ENCODE measurements at regions not wholly inside any gene's neighbourhood (a gene's known extent, or its start where the extent isn't known, plus 50 kb on each side); places are given as distances from the start of the nearest gene placed in this dataset.

DNA sequence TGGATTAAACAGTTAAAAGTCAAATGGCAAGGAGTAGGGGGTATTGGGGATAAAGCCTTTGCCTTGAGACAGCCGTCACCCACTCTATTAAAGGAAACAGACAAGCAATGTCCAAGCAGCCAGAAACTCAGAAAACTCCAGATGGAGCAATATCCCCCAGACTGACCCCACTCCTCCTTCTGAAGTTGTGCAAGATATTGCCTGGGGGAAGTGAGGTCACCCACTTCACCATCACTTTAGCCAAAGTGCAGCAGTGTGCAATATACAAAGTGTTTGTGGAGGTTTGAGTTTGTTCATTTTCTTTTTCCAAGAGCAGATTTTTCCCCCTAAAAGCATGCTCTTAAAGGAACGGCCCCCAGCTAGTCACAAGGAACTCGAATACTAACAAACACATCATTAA lies 125.1 kb downstream of the ETS2 start:
- no peaks in the 10 kb centered on the region for H3K79me2 ChIP-seq (ENCODE audit: insufficient read depth, low read length)
- no peak overlapping the region for H2AFZ ChIP-seq (ENCODE audit: low read length)
- H2BK5ac ChIP-seq (ENCODE audit: insufficient read length, low read length) = no peak overlapping the region
- H3K4me2 ChIP-seq (ENCODE audit: insufficient read depth, insufficient read length, low read length) = no peak overlapping the region
- H2BK20ac ChIP-seq (ENCODE audit: low read depth, low read length, poor library complexity, severe bottlenecking) = no peak overlapping the region
- no CpG with 5 or more reads among the region's 3 CpGs for WGBS (ENCODE audit: extremely low coverage, insufficient read length, low lambda C conversion rate)
- H3K14ac ChIP-seq (ENCODE audit: insufficient read depth, low read length) = no peak overlapping the region
- H3T11ph ChIP-seq (ENCODE audit: low read length) = no peak overlapping the region
- H2BK12ac ChIP-seq (ENCODE audit: insufficient read length, low read depth, low read length) = no peak overlapping the region
- no peaks in the 10 kb centered on the region for H3K9me3 ChIP-seq (ENCODE audit: control insufficient read depth, low read depth, low read length)
- H4K8ac ChIP-seq (replicated peaks; ENCODE audit: insufficient read length, low read depth, low read length) = no peak overlapping the region
- H3K4me1 Mint-ChIP-seq = no peaks in the 10 kb centered on the region
- no peak overlapping the region for H2BK15ac ChIP-seq (ENCODE audit: low read depth, low read length)
- H4K91ac ChIP-seq (ENCODE audit: insufficient read length, low read depth, low read length) = no peak overlapping the region
- H3K23me2 ChIP-seq (ENCODE audit: insufficient read length, low read depth, low read length, poor library complexity, severe bottlenecking) = no peaks in the 10 kb centered on the region
- H3K56ac ChIP-seq (ENCODE audit: insufficient read length, low read depth, low read length) = no peak overlapping the region
- no peaks in the 10 kb centered on the region for H3K79me1 ChIP-seq (ENCODE audit: insufficient read depth, low read depth, low read length, poor library complexity, severe bottlenecking)
- H3K27me3 Mint-ChIP-seq (ENCODE audit: low read depth) = no peaks in the 10 kb centered on the region; the same call in none of the 2 replicates
- no peak overlapping the region for H3K18ac ChIP-seq (ENCODE audit: insufficient read length, low read depth, low read length)
- H3K4me3 Mint-ChIP-seq = no peak overlapping the region
- H3K9ac ChIP-seq (ENCODE audit: extremely low read depth, insufficient read length, low read length) = no peak overlapping the region
- H3K36me3 Mint-ChIP-seq (ENCODE audit: insufficient read depth in 1 of 3, low read depth in 3 of 3) = peaks cover 0 to 8% (median 2%) of the 10 kb centered on the region in 3 experiments; a peak in 3 of 7 replicates
- no peak overlapping the region for H2BK120ac ChIP-seq (ENCODE audit: low read depth, low read length, poor library complexity, severe bottlenecking)
- TF ChIP-seq, protein P1, sequence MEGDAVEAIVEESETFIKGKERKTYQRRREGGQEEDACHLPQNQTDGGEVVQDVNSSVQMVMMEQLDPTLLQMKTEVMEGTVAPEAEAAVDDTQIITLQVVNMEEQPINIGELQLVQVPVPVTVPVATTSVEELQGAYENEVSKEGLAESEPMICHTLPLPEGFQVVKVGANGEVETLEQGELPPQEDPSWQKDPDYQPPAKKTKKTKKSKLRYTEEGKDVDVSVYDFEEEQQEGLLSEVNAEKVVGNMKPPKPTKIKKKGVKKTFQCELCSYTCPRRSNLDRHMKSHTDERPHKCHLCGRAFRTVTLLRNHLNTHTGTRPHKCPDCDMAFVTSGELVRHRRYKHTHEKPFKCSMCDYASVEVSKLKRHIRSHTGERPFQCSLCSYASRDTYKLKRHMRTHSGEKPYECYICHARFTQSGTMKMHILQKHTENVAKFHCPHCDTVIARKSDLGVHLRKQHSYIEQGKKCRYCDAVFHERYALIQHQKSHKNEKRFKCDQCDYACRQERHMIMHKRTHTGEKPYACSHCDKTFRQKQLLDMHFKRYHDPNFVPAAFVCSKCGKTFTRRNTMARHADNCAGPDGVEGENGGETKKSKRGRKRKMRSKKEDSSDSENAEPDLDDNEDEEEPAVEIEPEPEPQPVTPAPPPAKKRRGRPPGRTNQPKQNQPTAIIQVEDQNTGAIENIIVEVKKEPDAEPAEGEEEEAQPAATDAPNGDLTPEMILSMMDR (conservative IDR thresholded peaks at IDR 0.05) = no peak
- H3K23ac ChIP-seq (ENCODE audit: insufficient read length, low read depth, low read length) = no peak overlapping the region
- peaks cover 17 to 20% of the 10 kb centered on the region in 2 experiments for H3K9me3 Mint-ChIP-seq
- H3K27ac Mint-ChIP-seq = no peak overlapping the region; a peak in 1 of 7 replicates
- no peaks in the 10 kb centered on the region for H3K4me1 ChIP-seq (ENCODE audit: insufficient read depth, low read length)
- no peaks in the 10 kb centered on the region for H3K27me3 ChIP-seq (ENCODE audit: insufficient read depth, low read length)
- H3K4ac ChIP-seq (ENCODE audit: low read depth, low read length) = no peak overlapping the region
- H4K5ac ChIP-seq (ENCODE audit: insufficient read length, low read depth, low read length) = no peak overlapping the region
- H2AK5ac ChIP-seq (ENCODE audit: insufficient read length, low read length) = no peak overlapping the region
- H3K27ac ChIP-seq (ENCODE audit: insufficient read length, low read depth, low read length) = no peak overlapping the region
- no peaks in the 10 kb centered on the region for H4K20me1 ChIP-seq (ENCODE audit: control insufficient read depth, insufficient read depth, insufficient read length)
- DNase-seq = no peak
